ENCODE measurements at regions not wholly inside any gene's neighbourhood (a gene's known extent, or its start where the extent isn't known, plus 50 kb on each side); places are given as distances from the start of the nearest gene placed in this dataset.

DNA sequence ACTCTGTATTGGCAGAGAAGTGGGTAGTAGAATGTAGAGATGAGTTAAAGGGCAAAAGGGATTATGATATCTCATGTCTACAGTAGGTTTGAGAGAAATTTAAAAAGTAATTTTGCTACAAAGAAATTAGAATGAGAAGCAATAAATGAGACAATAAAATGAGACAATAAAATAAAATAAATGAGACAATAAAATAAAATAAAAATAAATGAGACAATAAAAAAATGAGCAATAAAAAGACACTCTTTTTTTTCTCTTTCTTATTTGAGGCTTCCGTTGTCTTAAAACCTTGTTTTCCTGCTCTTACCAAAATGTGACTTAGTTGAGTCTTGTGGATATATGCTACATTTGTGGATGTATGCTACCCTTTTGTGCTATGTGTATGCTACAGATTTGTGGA is 615.4 kb upstream of the PKDCC start:
- no peak overlapping the region for H3K4me2 ChIP-seq (ENCODE audit: low read length)
- no peak overlapping the region for H3K9ac ChIP-seq (ENCODE audit: low read length)
- H3K9me3 ChIP-seq (ENCODE audit: insufficient read depth, low read length), result no peaks in the 10 kb centered on the region
- H3K27ac ChIP-seq (ENCODE audit: low read length), result no peak overlapping the region
- no peak overlapping the region for H2AFZ ChIP-seq (ENCODE audit: low read depth, low read length)
- no peaks in the 10 kb centered on the region for H3K27me3 ChIP-seq (ENCODE audit: low read depth, low read length)
- TF ChIP-seq, protein P1, sequence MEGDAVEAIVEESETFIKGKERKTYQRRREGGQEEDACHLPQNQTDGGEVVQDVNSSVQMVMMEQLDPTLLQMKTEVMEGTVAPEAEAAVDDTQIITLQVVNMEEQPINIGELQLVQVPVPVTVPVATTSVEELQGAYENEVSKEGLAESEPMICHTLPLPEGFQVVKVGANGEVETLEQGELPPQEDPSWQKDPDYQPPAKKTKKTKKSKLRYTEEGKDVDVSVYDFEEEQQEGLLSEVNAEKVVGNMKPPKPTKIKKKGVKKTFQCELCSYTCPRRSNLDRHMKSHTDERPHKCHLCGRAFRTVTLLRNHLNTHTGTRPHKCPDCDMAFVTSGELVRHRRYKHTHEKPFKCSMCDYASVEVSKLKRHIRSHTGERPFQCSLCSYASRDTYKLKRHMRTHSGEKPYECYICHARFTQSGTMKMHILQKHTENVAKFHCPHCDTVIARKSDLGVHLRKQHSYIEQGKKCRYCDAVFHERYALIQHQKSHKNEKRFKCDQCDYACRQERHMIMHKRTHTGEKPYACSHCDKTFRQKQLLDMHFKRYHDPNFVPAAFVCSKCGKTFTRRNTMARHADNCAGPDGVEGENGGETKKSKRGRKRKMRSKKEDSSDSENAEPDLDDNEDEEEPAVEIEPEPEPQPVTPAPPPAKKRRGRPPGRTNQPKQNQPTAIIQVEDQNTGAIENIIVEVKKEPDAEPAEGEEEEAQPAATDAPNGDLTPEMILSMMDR (IDR thresholded peaks at IDR 0.05; ENCODE audit: low read depth, low read length), result no peak
- no peak for TF ChIP-seq EZH2phosphoT487 (IDR thresholded peaks at IDR 0.05; ENCODE audit: low read depth)
- H4K20me1 ChIP-seq (ENCODE audit: insufficient read depth, low read length), result no peaks in the 10 kb centered on the region
- H3K36me3 ChIP-seq (replicated peaks; ENCODE audit: low read depth, low read length), result no peaks in the 10 kb centered on the region
- no peaks in the 10 kb centered on the region for H3K79me2 ChIP-seq (ENCODE audit: low read length)
- no peaks in the 10 kb centered on the region for H3K4me1 ChIP-seq (ENCODE audit: low read length)
- no peak overlapping the region for H3K4me3 ChIP-seq (ENCODE audit: low read length)

DNA sequence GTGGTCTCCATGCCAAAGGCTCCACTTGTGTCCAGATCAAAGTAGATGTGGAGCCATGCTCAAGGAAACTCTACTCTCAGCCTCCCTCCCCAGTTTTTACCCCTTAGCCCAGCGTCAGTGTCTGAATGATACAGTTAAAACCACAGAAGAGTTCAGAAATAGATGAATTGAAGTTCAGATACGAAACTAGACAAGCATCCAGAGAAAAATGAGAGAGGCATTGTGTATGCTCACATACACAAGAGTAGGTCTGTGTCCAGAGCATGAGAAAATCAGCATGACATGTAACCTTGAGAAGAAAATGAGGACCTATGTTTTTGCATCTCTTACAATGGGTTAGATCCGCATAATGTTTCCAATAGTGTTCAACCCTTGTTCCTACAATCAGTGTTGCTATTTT is 612.8 kb upstream of the PKDCC start:
- no peaks in the 10 kb centered on the region for H3K79me2 ChIP-seq (ENCODE audit: low read length)
- no peaks in the 10 kb centered on the region for H3K9me3 ChIP-seq (ENCODE audit: insufficient read depth, low read length)
- H3K4me3 ChIP-seq (ENCODE audit: low read length), result no peak overlapping the region
- no peaks in the 10 kb centered on the region for H3K4me1 ChIP-seq (ENCODE audit: low read length)
- no peak overlapping the region for H2AFZ ChIP-seq (ENCODE audit: low read depth, low read length)
- H3K36me3 ChIP-seq (replicated peaks; ENCODE audit: low read depth, low read length), result no peaks in the 10 kb centered on the region
- H3K4me2 ChIP-seq (ENCODE audit: low read length), result no peak overlapping the region
- no peak for TF ChIP-seq EZH2phosphoT487 (IDR thresholded peaks at IDR 0.05; ENCODE audit: low read depth)
- TF ChIP-seq, protein P1 (IDR thresholded peaks at IDR 0.05; ENCODE audit: low read depth, low read length), result no peak
- H3K9ac ChIP-seq (ENCODE audit: low read length), result no peak overlapping the region
- no peaks in the 10 kb centered on the region for H4K20me1 ChIP-seq (ENCODE audit: insufficient read depth, low read length)
- no peaks in the 10 kb centered on the region for H3K27me3 ChIP-seq (ENCODE audit: low read depth, low read length)
- H3K27ac ChIP-seq (ENCODE audit: low read length), result no peak overlapping the region

DNA sequence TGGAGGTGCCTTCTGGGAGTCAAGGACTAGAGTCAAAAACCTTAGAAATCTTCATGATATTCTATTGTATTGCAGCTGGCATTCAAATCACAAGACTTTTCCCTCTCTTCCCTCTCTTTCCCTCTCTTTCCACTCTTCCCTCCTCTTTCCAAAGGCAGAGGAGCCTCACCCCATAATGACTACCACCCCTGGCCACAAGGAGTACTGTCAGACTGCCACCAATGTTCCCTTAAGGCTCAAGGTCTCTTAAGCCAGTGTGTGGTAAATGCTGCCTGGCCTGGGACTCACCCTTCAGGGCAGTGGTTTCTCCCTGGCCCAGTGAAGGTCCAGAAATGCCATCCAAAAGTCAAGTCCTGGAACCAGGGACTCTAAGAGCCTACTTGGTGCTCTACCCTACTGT is 605.9 kb upstream of the PKDCC start:
- Histone ChIP-seq H3K36me3 (replicated peaks; ENCODE audit: low read depth, low read length) (no peaks in the 10 kb centered on the region), H3K9ac (ENCODE audit: low read length) (no peak overlapping the region), H3K4me2 (ENCODE audit: low read length) (no peak overlapping the region), H3K9me3 (ENCODE audit: insufficient read depth, low read length) (no peaks in the 10 kb centered on the region), H3K27ac (ENCODE audit: low read length) (no peak overlapping the region), H2AFZ (ENCODE audit: low read depth, low read length) (no peak overlapping the region), H3K79me2 (ENCODE audit: low read length) (no peaks in the 10 kb centered on the region), H3K4me1 (ENCODE audit: low read length) (no peaks in the 10 kb centered on the region), H4K20me1 (ENCODE audit: insufficient read depth, low read length) (no peaks in the 10 kb centered on the region), H3K27me3 (ENCODE audit: low read depth, low read length) (no peaks in the 10 kb centered on the region), H3K4me3 (ENCODE audit: low read length) (no peak overlapping the region)
- no peak for TF ChIP-seq EZH2phosphoT487 (IDR thresholded peaks at IDR 0.05; ENCODE audit: low read depth)
- TF ChIP-seq, protein P1 (IDR thresholded peaks at IDR 0.05; ENCODE audit: low read depth, low read length), result no peak

DNA sequence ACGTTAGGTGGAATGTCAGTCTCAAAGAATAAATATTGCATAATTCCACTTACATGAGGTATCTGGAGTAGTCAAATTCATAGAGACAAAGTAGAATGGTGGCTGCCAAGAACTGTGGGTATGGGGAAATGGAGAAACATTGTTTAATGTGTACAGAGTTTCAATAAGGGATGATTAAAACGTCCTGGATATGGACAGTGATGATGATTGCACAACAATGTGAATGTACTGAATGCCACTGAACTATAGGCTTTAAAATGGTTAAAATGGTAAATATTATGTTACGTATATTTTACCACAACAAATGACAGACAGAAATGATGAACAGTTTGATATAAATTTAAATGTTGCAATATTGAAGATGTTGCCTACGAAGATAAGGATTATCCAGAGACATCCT is 602.0 kb upstream of the PKDCC start:
- Histone ChIP-seq H3K4me3 (ENCODE audit: low read length) (no peak overlapping the region), H3K4me2 (ENCODE audit: low read length) (no peak overlapping the region), H3K9me3 (ENCODE audit: insufficient read depth, low read length) (no peaks in the 10 kb centered on the region), H2AFZ (ENCODE audit: low read depth, low read length) (no peak overlapping the region), H3K36me3 (replicated peaks; ENCODE audit: low read depth, low read length) (no peaks in the 10 kb centered on the region), H4K20me1 (ENCODE audit: insufficient read depth, low read length) (no peaks in the 10 kb centered on the region), H3K4me1 (ENCODE audit: low read length) (no peaks in the 10 kb centered on the region), H3K27me3 (ENCODE audit: low read depth, low read length) (no peaks in the 10 kb centered on the region), H3K27ac (ENCODE audit: low read length) (no peak overlapping the region), H3K79me2 (ENCODE audit: low read length) (no peaks in the 10 kb centered on the region), H3K9ac (ENCODE audit: low read length) (no peak overlapping the region)
- TF ChIP-seq EZH2phosphoT487 (IDR thresholded peaks at IDR 0.05; ENCODE audit: low read depth), result no peak

DNA sequence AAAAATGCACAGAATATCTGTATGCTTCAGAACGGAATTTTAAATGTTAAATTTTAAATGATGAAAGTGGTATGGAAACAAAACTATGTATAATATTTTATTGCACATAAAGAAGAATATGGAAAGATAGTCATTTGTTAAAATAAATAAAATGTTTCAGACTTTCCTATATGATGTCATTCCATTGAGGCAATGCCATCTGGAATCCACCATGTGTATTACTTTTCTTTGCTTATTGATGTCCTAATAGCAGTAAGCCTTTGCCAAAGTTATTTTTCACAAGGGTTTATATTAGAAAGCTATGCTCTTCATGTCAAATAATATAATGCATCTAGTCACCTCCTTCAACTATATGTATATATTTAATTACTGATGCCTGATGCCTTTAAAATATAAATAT is 601.6 kb upstream of the PKDCC start:
- TF ChIP-seq, protein P1 (IDR thresholded peaks at IDR 0.05; ENCODE audit: low read depth, low read length), result no peak
- no peak for TF ChIP-seq EZH2phosphoT487 (IDR thresholded peaks at IDR 0.05; ENCODE audit: low read depth)
- no peaks in the 10 kb centered on the region for H3K36me3 ChIP-seq (replicated peaks; ENCODE audit: low read depth, low read length)
- H3K4me3 ChIP-seq (ENCODE audit: low read length), result no peak overlapping the region
- H3K9me3 ChIP-seq (ENCODE audit: insufficient read depth, low read length), result no peaks in the 10 kb centered on the region
- H3K4me2 ChIP-seq (ENCODE audit: low read length), result no peak overlapping the region
- H3K9ac ChIP-seq (ENCODE audit: low read length), result no peak overlapping the region
- no peaks in the 10 kb centered on the region for H4K20me1 ChIP-seq (ENCODE audit: insufficient read depth, low read length)
- no peak overlapping the region for H2AFZ ChIP-seq (ENCODE audit: low read depth, low read length)
- no peak overlapping the region for H3K27ac ChIP-seq (ENCODE audit: low read length)
- H3K27me3 ChIP-seq (ENCODE audit: low read depth, low read length), result no peaks in the 10 kb centered on the region
- H3K4me1 ChIP-seq (ENCODE audit: low read length), result no peaks in the 10 kb centered on the region
- no peaks in the 10 kb centered on the region for H3K79me2 ChIP-seq (ENCODE audit: low read length)
